ENCODE measurements at regions not wholly inside any gene's neighbourhood (a gene's known extent, or its start where the extent isn't known, plus 50 kb on each side); places are given as distances from the start of the nearest gene placed in this dataset.

- no peak for DNase-seq
Measured at GRCh38 chrX:2607113-2607512, 84.0 kb upstream of the CD99 start.

- DNase-seq = no peak
Measured at GRCh38 chrX:2600564-2600963, 90.5 kb upstream of the CD99 start.

DNA sequence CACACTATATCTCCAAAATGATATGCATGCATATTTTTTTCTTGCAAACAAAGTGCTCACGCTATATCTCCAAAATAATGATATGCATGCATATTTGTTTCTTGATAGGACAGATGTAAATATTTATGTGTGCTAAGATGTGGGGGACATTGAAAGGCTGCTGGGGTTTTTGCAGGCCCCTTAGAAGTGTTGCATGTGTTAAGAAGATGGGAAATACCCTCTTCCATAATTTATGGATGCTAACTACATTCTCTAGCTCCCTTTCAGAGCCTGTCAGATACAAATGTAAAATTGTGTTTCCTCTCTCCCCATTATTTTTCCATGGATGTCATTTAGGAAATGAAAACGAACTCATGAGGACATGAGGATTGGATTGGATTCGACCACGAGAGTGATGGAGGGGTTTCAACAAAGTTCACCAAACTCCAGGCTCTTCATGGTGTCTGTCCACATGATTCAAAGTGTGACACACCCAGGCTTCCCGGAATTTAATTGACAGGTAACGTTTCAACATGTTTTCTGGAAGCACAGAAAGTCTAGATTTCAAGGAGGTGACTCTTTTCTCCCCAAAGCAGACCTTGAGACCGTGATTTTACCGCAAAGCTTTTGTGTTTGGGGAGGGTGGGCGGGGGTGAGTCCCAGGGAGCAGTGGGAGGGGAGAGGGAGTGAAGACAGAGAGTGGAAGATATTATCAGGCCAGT lies 94.4 kb upstream of the CD99 start:
- no peak for DNase-seq

GRCh38 chrX:2596045-2596444 lies 95.0 kb upstream of the CD99 start:
- DNase-seq = no peak

DNA sequence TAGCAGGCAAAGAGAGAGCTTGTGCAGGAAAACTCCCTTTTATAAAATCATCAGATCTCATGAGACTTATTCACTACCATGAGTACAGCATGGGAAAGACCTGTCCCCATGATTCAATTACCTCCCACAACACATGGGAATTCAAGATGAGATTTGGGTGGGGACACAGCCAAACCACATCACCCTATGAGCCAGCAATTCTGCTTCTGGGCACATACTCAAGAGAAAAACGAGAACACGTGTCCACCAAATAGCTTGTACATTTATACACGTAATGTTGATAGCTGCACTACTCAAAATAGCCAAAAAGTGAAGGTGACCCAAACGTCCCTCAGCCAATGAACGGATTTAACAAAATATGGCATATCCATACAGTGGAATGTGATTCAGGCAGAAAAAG lies 94.5 kb upstream of the DHRSX start:
- DNase-seq = no peak

- no peak for DNase-seq
Measured at GRCh38 chrX:2594491-2594890, 93.7 kb upstream of the DHRSX start.

DNA sequence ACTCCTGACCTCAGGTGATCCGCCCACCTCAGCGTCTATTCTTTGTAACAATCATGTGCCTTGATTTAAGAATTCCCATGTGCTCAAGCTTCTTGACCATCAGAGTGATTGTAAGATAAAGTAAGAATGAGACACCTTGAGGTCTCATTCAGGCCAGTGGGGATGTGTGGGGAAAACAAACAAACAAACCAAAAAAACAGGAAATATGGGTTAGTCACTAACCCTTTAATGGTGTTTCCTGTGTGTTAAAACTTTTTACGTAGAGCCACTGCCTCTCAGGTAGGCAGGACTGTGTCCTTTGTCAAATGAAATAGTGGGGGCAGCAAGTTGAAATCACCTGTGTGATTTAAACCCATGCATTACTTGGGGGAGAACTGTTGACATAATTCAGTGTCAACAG lies 91.5 kb upstream of the DHRSX start:
- DNase-seq = no peak

GRCh38 chrX:2589186-2590020 lies 88.6 kb upstream of the DHRSX start:
- no peak for DNase-seq

GRCh38 chrX:2588049-2588448 lies 87.3 kb upstream of the DHRSX start:
- no peak for DNase-seq

DNA sequence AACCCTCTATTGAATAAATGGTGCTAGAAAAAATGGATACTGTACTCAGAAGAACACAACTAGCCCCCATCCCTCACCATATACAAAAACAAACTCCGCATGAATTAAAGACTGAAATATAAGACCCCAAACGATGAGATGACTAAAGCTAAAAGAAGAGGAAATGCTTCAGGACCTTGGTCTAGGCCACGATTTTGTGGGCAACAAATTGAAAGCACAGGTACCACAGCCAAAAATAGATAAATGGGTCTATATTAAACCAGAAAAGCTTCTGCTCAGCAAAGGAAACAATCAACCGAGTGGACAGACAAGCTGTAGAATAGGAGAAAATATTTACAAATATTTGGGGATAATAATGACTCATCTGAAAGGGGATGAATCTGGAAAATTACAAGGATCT lies 86.4 kb upstream of the DHRSX start:
- DNase-seq = no peak

DNA sequence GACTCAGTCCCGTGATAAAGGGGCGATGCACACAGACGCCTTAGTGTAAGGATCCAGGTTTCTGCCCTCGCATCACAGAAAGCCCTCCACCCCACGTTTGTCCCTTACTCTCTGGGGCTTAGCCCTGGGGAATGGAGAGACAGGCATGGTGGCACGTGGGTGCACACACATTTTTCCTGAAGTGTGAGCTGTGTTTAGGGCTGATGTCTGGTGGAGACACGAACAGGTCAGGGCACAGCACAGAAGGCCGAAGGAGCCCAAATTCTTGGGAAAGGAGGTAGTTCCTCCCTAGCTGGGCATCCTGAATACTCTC lies 84.3 kb upstream of the DHRSX start:
- no peak for DNase-seq

GRCh38 chrX:2584251-2585157 lies 83.7 kb upstream of the DHRSX start:
- no peak for DNase-seq

DNA sequence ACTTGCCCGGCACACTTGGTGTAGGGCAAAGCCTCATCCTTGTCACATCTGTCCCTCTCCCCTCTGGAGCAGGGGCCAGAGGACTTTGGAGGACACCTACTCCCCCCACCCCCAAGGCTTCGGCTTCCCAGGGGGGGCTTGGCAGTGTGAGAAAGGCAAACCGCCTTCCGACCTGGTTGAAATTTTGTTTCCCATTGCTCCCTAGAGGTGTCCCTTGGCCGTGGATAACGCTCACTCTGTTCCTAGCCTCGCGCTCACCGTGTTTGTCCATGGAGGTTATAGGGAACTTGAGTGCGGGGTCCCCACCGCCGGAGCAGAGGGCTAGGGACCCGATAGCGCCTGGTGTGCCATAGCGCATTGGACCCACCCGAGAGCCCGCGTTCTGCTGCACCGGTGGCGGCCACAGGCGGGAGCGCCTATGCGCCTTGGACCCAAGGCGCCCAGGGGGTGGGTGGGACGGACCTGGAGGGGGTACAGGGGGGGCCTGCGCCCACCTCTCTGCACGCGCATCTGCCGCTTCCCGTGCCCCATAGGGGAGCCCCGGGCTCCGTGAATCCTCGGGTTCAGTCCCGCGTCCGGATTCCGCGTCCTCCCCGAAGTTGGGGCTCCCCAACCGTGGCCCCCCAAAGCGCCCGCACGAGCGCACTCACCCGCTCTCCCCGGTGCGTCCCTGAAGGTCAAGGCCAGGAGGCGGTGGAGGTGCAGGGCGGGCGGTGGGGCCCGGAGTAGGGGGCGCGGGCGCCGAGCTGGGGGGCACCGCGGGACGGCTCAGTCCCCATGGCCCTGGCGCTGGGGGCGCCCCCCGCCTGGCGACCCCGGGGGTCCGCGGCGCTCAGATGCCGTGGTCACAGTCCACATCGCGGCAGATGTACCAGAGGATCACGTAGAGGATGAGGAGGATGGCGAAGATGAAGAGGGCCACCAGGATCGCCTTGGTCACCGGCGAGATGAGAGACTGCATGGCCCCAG lies 82.7 kb upstream of the DHRSX start:
- DNase-seq = no peak

DNA sequence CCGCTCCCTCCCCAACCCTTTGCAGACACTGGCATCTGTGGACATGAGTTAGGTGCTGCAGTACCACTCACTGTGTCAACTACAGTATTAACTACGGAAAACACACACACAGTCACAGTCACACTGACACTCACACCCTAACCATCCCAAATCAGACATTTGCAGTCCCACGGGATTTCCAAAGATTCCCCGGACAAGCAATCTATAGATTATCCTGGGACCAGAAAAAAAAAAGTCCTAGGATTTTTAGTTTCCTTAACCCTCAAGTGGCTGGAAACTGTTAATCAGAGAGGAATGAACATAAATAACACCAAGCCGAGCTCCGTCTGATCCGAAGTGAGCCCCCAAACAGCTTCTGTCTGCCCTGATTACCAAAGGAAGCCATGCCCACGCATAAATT lies 81.9 kb upstream of the DHRSX start:
- no peak for DNase-seq

DNA sequence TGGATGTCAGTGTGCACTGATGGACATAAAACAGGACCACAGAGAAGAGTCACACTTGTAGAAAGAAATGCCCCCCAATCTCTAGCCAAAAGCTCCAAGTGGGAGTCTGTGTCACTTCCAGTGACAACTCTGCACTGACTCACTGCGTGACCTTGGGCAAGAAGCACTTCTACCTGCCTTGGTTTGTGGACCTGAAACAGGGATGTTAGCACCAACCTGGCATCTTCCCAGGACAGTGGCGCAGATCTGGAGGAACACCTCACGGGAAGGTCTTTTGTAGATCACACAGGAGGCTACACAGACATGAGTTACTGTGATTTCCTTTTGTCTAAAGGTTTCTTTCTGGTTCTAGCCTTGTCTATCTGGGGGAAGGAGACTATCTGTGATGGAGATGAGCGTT lies 80.5 kb upstream of the DHRSX start:
- DNase-seq = no peak

DNA sequence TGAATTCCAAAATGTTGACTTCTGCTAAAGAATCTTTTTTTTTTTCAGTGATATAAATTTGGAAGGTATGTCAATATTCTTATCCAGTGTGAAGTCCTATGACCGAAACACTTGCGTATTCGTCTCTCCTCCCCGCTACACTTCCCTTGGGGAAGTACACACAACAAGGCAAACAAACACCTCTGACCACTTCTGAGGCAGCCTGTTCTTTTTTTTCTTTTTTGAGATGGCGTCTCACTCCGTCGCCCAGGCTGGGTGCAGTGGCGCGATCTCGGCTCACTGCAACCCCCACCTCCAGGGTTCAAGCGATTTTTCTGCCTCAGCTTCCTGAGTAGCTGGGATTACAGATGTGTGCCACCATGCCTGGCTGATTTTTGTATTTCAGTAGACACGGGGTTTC lies 78.1 kb upstream of the DHRSX start:
- DNase-seq = no peak

DNA sequence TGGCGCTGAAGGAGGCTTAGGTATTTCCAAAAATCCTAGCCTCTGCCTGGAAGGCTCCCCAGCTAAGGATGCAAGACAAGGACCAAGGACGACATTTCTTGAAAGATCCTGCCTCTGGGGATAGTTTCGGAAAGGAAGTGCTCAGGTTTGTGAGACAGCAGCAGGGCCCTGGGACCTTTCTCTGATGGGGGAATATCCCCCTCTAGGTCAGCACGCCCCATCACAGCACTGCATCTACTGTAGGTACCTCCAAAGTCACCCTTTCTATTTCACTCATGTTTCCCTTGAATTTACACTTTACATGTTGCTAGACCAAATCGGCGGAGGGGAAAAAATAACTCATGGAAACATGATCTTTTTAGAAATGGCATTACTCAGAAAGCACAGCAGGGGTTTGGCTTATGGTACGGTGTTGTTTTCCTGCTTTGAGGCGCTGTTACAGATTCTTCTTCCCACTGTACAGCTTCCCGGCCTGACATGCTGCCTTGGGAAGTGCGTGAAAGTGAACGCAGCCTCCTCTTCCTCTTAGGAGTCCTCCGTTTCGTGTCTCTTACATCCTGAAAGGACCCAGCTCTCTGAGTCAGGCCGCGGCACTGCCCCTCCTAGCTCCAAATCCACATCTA lies 77.2 kb upstream of the DHRSX start:
- no peak for DNase-seq

DNA sequence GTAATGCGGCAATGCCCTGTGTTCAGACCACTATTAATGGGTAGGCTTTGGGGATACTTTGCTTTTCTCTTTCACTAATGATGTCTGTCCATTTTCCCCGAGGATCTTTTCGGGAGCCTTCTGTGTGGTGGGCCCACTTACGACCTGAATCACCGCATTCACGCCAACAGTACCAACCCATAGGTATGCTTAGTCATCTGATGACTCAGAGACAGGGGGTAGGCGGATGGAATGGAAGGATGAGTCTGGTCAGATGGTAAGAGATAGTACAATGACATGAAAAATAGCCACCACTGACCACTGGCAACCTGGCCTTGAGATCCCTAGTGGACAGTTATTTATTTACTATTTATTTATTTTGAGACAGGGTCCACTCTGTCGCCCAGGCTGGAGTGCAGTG lies 76.0 kb upstream of the DHRSX start:
- no peak for DNase-seq

DNA sequence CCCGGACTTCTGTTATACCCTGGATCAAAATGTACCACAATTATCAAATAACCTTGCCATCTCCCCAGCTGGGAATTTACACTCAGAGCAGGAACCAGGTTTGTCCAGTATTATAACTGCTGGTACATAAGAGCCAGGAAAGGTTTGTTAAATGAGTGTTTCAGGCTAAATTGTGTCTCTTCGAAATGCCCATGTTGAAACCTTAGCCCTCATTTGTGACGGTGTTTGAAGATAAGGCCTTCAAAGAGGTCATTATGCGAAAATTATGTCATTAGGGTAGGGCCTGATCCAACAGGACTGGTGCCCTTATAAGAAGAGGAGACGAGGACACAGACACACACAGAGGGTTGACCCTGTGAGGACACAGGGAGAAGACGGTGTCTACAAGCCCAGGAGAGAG lies 73.5 kb upstream of the DHRSX start:
- DNase-seq = no peak

- DNase-seq = no peak
Measured at GRCh38 chrX:2572740-2573139, 72.0 kb upstream of the DHRSX start.

- no peak for DNase-seq
Measured at GRCh38 chrX:2568125-2568524, 67.3 kb upstream of the DHRSX start.

DNA sequence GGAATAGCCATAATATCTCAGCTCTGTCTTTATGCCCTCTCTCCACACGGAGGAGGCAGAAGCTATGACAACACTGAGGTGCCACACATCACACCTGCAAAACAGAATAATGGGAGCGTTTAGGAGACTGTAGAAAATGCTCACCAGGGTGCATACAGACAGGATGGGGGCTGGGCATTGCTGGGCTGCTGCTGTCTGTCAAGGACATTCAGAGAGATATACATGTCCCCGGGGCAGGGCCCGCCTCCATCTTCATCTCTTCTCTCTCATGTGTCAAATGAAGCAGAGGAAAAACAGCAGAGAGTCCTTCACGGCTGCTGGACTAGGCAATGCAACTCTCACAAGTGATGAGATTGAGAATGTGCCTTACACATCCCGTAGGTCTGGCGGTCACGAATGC lies 65.3 kb upstream of the DHRSX start:
- DNase-seq = no peak
